ENCODE measurements at regions not wholly inside any gene's neighbourhood (a gene's known extent, or its start where the extent isn't known, plus 50 kb on each side); places are given as distances from the start of the nearest gene placed in this dataset.
A peak's percentile ranks its signal among the peaks of the same experiment; 100 is the strongest.
"Not testable (repeated sequence)": the region's sequence is repeated elsewhere in the genome, so short reads cannot be mapped to it uniquely, and the experiment has no call there.

DNA sequence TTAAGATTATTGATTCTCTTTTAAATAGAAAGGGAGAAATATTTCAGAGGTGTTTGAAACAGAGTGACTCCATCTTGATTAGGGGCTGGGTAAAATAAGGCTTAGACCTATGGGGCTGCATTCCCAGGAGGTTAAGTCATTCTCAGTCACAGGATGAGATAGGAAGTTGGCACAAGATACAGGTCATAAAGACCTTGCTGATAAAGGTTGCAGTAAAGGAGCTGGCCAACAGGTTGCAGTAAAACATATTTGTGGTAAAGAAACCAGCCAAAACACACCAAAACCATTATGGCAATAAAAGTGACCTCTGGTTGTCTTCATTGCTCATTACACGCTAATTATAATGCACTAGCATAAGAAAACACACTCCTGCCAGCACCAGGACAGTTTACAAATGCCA lies 165.0 kb downstream of the SPIN4 start:
- H3K4me3 ChIP-seq (ENCODE audit: low read depth, low read length): no peak overlapping the region
- no peak for DNase-seq (ENCODE audit: low read depth)
- TF ChIP-seq, protein P1, sequence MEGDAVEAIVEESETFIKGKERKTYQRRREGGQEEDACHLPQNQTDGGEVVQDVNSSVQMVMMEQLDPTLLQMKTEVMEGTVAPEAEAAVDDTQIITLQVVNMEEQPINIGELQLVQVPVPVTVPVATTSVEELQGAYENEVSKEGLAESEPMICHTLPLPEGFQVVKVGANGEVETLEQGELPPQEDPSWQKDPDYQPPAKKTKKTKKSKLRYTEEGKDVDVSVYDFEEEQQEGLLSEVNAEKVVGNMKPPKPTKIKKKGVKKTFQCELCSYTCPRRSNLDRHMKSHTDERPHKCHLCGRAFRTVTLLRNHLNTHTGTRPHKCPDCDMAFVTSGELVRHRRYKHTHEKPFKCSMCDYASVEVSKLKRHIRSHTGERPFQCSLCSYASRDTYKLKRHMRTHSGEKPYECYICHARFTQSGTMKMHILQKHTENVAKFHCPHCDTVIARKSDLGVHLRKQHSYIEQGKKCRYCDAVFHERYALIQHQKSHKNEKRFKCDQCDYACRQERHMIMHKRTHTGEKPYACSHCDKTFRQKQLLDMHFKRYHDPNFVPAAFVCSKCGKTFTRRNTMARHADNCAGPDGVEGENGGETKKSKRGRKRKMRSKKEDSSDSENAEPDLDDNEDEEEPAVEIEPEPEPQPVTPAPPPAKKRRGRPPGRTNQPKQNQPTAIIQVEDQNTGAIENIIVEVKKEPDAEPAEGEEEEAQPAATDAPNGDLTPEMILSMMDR (conservative IDR thresholded peaks at IDR 0.05; ENCODE audit: low read depth, low read length): no peak

DNA sequence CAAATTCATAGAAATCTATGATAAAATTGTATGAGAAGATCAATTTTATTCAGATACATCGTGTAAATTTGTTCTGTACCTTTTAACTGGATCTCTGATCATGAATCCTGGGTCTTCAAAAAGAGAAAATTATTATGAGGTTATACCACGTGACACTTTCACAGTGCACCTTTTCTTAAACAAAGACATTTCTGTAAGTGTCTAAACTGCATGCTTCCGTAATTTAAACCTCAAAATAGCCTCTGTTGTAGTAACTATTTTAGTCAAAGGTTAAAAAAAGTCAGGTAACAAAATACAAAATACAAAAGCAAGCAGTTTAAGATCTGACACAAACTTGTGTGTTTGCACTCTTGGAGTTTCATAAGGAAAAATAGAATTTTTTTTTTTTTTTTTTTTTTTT lies 171.3 kb downstream of the SPIN4 start:
- H3K4me3 ChIP-seq (ENCODE audit: low read depth, low read length); DNase-seq (ENCODE audit: low read depth): not testable (repeated sequence)

DNA sequence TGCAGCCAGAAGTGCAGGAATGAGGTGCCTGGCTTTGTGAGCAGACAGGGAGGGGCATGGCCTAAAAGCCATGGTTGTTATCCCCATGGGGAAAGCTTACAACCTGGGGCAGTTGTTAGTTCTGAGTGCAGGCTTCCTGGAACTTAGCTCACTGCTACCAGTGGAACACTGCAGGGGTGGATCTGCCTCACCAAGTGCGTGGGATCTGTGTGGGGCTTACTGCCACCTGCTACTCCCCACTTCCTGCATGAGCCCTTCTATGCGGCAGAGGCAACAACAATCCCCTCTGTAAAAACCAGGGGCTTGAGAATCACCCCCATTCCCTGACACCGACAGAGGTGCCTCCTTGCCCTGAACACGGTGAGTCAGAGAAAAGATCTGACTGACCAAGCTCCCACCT lies 174.6 kb downstream of the SPIN4 start:
- DNase-seq (ENCODE audit: low read depth); H3K4me3 ChIP-seq (ENCODE audit: low read depth, low read length): not testable (repeated sequence)

DNA sequence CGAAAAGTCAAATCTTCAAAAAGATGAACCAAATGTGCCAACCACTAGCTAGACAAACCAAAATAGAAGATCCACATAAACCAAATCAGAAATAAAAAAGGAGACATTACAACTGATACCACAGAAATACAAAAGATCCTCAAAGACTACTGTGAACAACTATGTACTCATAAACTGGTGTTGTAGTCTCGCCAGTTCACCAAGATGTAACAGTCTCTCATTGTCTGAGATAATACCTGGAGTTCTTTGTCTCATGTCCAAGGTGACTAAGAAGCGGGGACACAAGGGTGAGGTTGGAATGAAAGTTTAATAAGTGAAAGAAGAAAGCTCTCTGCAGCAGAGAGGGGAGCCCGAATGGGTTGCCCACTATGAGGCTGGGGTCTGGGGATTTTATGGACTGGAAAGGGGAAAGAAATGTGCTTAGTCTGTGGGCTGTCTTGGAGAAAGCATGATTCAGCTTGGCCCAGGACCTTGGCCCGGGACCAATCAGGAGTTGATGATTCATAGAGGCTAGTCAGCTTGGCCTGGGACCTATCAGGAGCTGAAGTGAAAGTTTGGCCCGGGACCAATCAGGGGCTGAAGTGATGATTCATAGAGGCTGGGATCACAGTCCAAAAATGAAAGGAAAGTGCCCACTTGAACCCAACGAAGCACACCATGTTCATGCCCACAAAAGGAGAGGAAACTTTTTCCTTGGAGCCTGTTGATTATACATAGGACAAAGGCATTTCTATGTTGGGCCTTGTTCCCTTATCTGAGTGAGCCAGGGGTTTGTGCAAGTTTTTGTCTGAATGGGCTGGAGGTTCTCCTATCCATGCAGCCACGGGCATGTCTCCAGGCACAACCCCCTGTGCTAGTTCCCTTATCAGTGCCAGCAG lies 177.1 kb downstream of the SPIN4 start:
- H3K4me3 ChIP-seq (ENCODE audit: low read depth, low read length); DNase-seq (ENCODE audit: low read depth): not testable (repeated sequence)

DNA sequence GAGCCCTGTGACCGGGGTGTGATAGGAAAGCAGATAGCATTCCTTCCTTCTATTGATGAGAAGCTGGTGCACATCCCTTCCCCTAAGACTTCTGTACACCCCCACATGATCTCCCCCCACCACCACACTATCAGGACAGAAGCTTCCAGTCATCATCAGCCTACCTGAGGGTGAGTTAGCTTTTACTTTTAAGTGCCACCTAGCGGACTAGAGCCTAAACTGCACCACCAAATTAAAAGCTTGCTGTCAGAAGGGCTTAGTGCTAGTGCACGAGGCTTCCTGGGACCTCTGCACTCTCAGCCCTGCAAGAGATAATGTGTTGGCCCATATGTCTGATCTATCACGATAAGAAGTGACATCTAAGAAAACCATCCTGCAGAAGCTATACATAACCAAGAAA lies 181.7 kb downstream of the SPIN4 start:
- H3K4me3 ChIP-seq (ENCODE audit: low read depth, low read length); DNase-seq (ENCODE audit: low read depth): not testable (repeated sequence)

DNA sequence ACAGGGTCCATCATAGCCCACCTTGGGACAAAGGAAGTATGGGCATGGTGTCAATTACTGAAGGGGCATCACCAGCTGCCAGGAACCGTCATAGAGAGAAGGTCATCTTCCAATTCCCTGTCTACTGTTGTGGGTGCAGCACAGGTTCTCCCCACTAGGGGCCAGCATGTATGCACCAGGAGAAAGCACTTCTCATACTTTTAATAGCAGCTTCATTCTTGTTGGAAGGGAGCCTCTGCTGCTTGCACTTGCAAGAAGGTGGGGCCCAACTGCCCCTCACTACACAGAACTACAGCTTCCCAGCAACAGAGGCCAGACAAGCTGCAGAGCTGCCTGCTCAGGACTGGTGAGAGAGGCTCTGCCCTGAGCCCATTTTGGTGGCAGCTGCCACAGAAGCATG lies 182.2 kb downstream of the SPIN4 start:
- DNase-seq (ENCODE audit: low read depth); H3K4me3 ChIP-seq (ENCODE audit: low read depth, low read length): not testable (repeated sequence)

DNA sequence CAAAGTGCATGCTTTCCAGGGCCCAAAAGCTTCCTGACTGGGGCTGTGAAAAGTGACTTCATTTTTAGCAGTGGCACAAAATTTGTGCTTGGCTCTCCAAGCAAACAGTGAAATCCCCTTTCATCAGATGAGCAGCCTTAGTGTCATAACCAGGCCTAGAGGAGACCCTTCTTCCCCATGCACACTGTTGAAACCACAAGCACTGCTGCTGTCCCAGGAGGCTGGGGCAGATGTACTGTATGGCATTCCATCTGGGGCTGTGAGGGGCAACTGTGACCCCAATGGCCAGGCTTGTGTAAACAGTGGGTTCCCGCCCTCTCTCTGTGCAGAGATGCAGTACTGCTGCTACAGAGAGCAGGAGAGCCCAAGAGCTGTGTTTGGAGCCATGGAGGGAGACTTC lies 184.1 kb downstream of the SPIN4 start:
- DNase-seq (ENCODE audit: low read depth); H3K4me3 ChIP-seq (ENCODE audit: low read depth, low read length): not testable (repeated sequence)

DNA sequence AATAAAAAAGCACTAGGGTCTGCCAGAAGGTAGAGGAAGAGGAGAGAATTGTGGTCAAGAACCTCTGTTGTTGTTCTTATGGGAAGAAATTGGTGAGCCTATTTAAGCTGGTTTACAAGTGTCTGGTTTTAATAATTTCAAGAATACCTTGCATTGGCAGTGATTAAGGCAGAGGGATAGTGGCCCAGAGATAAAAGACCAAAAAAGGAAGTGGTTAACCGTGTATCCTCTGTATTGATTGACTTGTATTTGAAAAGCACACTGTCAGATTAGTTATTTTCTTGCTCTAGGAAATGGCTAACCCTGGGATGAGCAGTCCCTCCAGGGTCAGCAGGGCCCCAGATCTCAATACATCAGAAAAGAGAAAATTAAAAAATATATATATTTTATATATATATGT lies 190.1 kb downstream of the SPIN4 start:
- DNase-seq (ENCODE audit: low read depth); H3K4me3 ChIP-seq (ENCODE audit: low read depth, low read length): not testable (repeated sequence)

DNA sequence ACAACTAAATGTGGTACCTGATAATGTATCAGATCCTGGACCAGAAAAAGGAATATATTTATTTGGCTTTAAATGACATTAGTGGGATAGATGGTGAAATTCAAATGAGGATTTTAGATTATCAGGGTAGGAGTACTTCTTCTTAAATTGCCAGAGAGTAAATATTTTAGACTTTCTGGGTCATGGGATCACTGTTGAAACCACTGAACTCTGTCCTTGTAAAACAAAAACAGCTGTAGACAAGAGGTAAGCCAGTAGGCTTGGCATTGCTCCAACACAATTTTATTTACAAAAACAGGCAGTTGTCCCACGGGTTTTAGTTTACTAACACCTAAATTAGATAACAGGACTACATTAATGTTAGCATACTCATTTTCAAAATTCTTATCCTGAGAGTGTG lies 190.8 kb downstream of the SPIN4 start:
- not testable (repeated sequence) for DNase-seq (ENCODE audit: low read depth); H3K4me3 ChIP-seq (ENCODE audit: low read depth, low read length)

DNA sequence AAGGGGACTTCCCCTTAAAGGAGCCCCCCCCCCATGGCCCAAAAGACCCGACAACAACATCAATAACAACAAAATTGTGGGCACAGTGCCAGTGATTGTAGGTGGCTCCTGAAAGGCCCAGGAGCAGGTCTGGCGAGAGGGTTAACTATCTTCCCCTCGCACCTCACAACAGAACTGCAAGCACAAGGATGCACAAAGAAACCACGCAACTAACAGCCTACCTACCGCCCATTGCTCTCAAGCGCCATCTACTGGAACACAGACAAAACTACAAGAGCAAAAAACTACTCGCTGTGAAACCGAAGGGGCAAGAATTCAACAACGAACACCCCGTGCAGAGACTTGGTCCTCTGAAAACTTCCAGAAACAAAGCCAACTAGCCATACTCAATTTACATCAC lies 205.6 kb downstream of the SPIN4 start:
- not testable (repeated sequence) for DNase-seq (ENCODE audit: low read depth); H3K4me3 ChIP-seq (ENCODE audit: low read depth, low read length)

DNA sequence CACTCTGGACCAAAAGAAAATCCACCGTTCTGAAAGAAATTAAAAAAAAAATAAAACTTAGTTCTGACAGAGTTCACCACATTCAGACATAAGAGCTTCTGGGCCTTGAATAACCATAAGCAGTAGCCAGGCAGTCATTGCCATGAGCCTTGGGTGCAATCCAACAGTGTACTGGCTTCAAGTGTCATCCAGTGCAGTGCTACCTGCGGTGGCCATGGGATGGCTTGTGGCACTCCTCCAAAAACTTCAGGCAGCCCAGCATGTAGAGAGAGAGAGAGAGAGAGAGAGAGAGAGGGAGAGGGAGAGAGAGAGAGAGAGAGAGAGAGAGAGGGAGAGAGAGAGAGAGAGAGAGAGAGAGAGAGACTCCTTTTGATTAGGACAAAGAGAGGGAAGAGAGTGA lies 208.5 kb downstream of the SPIN4 start:
- not testable (repeated sequence) for H3K4me3 ChIP-seq (ENCODE audit: low read depth, low read length); DNase-seq (ENCODE audit: low read depth)

DNA sequence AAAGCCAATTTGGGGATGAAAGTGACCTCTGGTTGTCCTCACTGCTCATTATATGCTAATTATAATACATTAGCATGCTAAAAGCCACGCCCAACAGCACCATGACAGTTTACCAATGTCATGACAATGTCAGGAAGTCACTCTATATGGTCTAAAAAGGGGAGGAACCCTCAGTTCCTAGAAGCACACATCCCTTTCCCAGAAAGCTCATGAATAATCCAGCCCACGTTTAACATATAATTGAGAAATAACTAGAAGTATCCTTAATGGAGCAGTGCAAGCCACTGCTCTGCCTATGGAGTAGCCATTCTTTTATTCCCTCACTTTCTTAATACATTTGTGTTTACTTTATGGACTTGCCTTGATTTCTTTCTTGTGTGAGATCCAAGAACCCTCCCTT lies 215.3 kb downstream of the SPIN4 start:
- H3K4me3 ChIP-seq (ENCODE audit: low read depth, low read length); DNase-seq (ENCODE audit: low read depth): not testable (repeated sequence)

DNA sequence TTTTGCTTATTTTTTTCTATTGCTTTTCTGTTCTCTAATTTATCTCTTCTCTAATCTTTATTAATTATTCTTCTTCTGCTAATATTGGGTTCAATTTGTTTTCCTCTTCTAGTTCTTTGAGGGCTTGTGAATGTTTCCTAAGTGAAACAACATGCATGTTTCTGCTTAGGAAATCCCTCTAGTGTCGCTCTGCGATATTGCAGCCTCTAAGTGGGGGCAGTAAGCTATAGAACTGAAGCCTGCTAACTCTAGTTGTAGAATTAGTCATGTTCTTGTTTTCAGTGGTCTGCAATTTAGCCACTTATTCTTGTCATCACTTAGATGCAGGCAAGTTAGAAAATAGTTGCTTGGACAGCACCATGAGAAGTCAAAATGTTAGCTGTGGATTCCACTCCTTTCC lies 222.6 kb downstream of the SPIN4 start:
- DNase-seq (ENCODE audit: low read depth): no peak
- no peak overlapping the region for H3K4me3 ChIP-seq (ENCODE audit: low read depth, low read length)
- TF ChIP-seq, protein P1 (conservative IDR thresholded peaks at IDR 0.05; ENCODE audit: low read depth, low read length): peak; percentile 48
